ENCODE measurements at regions not wholly inside any gene's neighbourhood (a gene's known extent, or its start where the extent isn't known, plus 50 kb on each side); places are given as distances from the start of the nearest gene placed in this dataset.

GRCh38 chr7:131039355-131039762 lies 288.3 kb upstream of the MKLN1 start:
- H3K27ac ChIP-seq (ENCODE audit: low read depth in 1 of 2, low read length in 2 of 2): no peak overlapping the region
- Mint-ChIP-seq H3K9me3 (peaks cover 0 to 3% (median 0%) of the 10 kb centered on the region in 7 donors), H3K4me1 (peaks cover 19% of the 10 kb centered on the region), H3K27ac (no peak overlapping the region), H3K27me3 (ENCODE audit: low read depth in 3 of 3) (peaks cover 0 to 2% (median 0%) of the 10 kb centered on the region in 3 donors), H3K36me3 (peaks cover 8 to 16% of the 10 kb centered on the region in 2 donors), H3K4me3 (no peak overlapping the region)
- H3K36me3 ChIP-seq (replicated peaks in 1 of 2; ENCODE audit: control insufficient read depth in 1 of 2, insufficient read depth in 2 of 2, low read length in 2 of 2): no peaks in the 10 kb centered on the region
- H3K9ac ChIP-seq (ENCODE audit: insufficient read depth, low read length, poor library complexity, severe bottlenecking): no peak overlapping the region
- TF ChIP-seq CTCF (IDR thresholded peaks at IDR 0.05): no peak
- DNase-seq: no peak
- H3K79me2 ChIP-seq (ENCODE audit: insufficient read depth, low read length): no peaks in the 10 kb centered on the region
- H2AFZ ChIP-seq (ENCODE audit: insufficient read depth, low read depth, low read length, poor library complexity, severe bottlenecking): no peak overlapping the region
- H3K4me2 ChIP-seq (replicated peaks; ENCODE audit: extremely low read depth, low read length, poor library complexity, severe bottlenecking): no peak overlapping the region
- H3K4me1 ChIP-seq (ENCODE audit: control insufficient read depth in 1 of 2, insufficient read depth in 2 of 2, low read length in 2 of 2): peaks cover 0 to 9% of the 10 kb centered on the region in 2 donors
- no peaks in the 10 kb centered on the region for H3K9me3 ChIP-seq (replicated peaks in 1 of 2; ENCODE audit: control insufficient read depth in 1 of 2, insufficient read depth in 1 of 2, low read length in 2 of 2)
- intact Hi-C loops (cut with micrococcal nuclease): no loop called here
- no CpG with 5 or more reads among the region's 2 CpGs for WGBS (ENCODE audit: insufficient coverage)
- peaks cover 99% of the 10 kb centered on the region for H4K20me1 ChIP-seq (ENCODE audit: insufficient read depth, low read length)
- H3K27me3 ChIP-seq (ENCODE audit: control insufficient read depth in 2 of 2, insufficient read depth in 2 of 2, low read length in 2 of 2): no peaks in the 10 kb centered on the region
- no peak overlapping the region for H3K4me3 ChIP-seq (replicated peaks in 1 of 3; ENCODE audit: low read depth in 2 of 3, low read length in 3 of 3)

DNA sequence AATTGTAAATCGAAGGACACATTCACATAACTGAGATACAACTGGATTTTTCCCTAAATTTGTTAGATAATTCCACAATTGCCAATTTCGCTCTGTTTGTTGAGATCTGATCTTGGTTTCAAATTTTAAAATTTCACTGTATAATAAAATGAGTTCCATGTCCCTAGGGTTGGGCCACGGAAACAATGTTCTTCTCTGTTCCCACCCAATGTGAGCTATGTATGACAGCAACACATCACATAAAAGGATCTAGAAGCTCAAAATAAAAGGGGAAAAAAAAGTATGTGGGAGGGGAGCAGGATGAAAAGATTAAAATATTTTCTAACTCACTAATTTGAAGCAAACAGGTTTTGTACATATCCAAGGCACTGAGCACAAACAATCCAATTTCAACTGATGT lies 287.8 kb upstream of the MKLN1 start:
- H3K79me2 ChIP-seq (ENCODE audit: insufficient read depth, low read length): no peaks in the 10 kb centered on the region
- H3K36me3 ChIP-seq (replicated peaks in 1 of 2; ENCODE audit: control insufficient read depth in 1 of 2, insufficient read depth in 2 of 2, low read length in 2 of 2): no peaks in the 10 kb centered on the region
- Mint-ChIP-seq H3K4me1 (peaks cover 19% of the 10 kb centered on the region), H3K36me3 (peaks cover 8 to 14% of the 10 kb centered on the region in 2 donors), H3K27me3 (ENCODE audit: low read depth in 3 of 3) (peaks cover 0 to 2% (median 0%) of the 10 kb centered on the region in 3 donors), H3K9me3 (peaks cover 0 to 3% (median 0%) of the 10 kb centered on the region in 7 donors), H3K4me3 (no peak overlapping the region), H3K27ac (no peak overlapping the region)
- WGBS (ENCODE audit: insufficient coverage): no CpG with 5 or more reads among the region's 3 CpGs
- no peak for TF ChIP-seq CTCF (IDR thresholded peaks at IDR 0.05)
- no peak overlapping the region for H2AFZ ChIP-seq (ENCODE audit: insufficient read depth, low read depth, low read length, poor library complexity, severe bottlenecking)
- H3K9me3 ChIP-seq (replicated peaks in 1 of 2; ENCODE audit: control insufficient read depth in 1 of 2, insufficient read depth in 1 of 2, low read length in 2 of 2): no peaks in the 10 kb centered on the region
- peaks cover 0 to 9% of the 10 kb centered on the region in 2 donors for H3K4me1 ChIP-seq (ENCODE audit: control insufficient read depth in 1 of 2, insufficient read depth in 2 of 2, low read length in 2 of 2)
- H3K4me2 ChIP-seq (replicated peaks; ENCODE audit: extremely low read depth, low read length, poor library complexity, severe bottlenecking): no peak overlapping the region
- H4K20me1 ChIP-seq (ENCODE audit: insufficient read depth, low read length): peaks cover 99% of the 10 kb centered on the region
- no peak overlapping the region for H3K9ac ChIP-seq (ENCODE audit: insufficient read depth, low read length, poor library complexity, severe bottlenecking)
- H3K4me3 ChIP-seq (replicated peaks in 1 of 3; ENCODE audit: low read depth in 2 of 3, low read length in 3 of 3): no peak overlapping the region
- no peak overlapping the region for H3K27ac ChIP-seq (ENCODE audit: low read depth in 1 of 2, low read length in 2 of 2)
- no peak for DNase-seq
- intact Hi-C loops (cut with micrococcal nuclease): loop anchor here (2.0 to 5.0 kb wide), 3 partner anchors 58 to 143 kb away; no protein-coding TSS in a partner anchor
- H3K27me3 ChIP-seq (ENCODE audit: control insufficient read depth in 2 of 2, insufficient read depth in 2 of 2, low read length in 2 of 2): no peaks in the 10 kb centered on the region

Measured in CD14-positive monocyte (primary cell).